Hematopoietic multipotent progenitor cell (in vitro differentiated cells): ENCODE measurements at regions not wholly inside any gene's neighbourhood (a gene's known extent, or its start where the extent isn't known, plus 50 kb on each side); places are given as distances from the start of the nearest gene placed in this dataset.
A peak's percentile ranks its signal among the peaks of the same experiment; 100 is the strongest.

ENCODE experiments used
- DNase-seq, 3 donors: peaks; one replicate each; pipeline ENCODE4 v3.0.0-alpha.2; 2011 to 2015; ENCODE audit warnings: low read depth in 2 of 3, low spot score in 2 of 3

GRCh38 chr12:93197067-93197593 lies 180.6 kb upstream of the NUDT4 start:
- no peak for DNase-seq

GRCh38 chr12:93198086-93198485 lies 179.6 kb upstream of the NUDT4 start:
- no peak for DNase-seq

DNA sequence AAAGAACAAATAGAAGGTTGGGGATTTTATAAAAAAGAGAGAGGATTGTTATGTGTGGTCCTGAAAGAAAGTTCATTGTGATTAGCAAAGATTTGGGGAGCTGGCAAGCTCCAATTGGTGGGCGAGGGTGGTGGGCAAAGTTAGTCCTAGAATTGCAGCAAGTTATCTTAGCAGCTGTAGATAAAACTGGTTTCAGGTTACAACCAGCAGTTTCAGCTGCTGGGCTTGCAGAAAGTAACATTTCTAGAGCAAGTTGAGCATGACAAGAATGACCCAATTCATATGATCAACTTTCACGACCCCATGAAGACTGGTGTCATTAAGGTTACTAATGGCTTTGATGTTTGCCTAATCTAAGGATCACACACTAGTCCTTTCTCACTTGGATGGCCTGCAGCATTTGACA lies 177.9 kb upstream of the NUDT4 start:
- no peak for DNase-seq

- DNase-seq, result no peak
Measured at GRCh38 chr12:93200291-93200917, 177.3 kb upstream of the NUDT4 start.

DNA sequence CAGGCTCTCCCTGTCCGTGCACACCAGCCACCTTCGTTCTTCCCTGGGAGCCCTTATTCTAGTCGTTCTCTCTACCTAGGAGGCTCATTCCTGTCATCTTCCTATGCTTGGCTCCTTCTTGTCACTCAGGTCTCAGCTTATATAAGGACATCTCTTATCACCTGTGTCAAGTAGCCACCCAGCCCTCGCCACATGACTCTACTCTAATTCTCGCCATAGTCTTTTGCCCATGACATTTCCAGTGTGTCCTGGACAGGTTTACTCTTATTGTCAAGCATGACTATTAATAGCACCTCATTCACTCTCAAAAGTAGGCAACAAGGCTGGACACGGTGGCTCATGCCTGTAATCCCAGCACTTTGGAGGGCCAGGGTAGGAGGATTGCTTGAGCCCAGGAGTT lies 175.7 kb upstream of the NUDT4 start:
- DNase-seq, result no peak

DNA sequence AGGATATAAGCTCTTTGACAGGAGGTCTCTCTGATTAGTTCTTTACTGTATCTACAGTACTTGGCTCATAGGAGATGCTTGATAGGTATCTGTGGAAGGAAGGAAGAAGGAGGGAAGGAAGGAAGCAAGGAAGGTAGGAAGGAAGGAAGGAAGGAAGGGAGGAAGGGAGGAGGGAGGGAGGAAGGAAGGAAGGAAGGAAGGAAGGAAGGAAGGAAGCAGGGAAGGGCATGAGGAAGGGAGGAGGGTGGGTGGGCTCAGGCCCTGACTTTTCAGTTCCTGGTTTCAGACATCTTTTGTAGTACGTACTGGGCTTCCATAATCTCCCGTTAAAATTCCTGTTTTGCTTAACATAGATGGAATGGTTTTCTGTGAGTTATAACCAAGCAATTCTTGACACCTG lies 175.0 kb upstream of the NUDT4 start:
- DNase-seq, result no peak

- DNase-seq, result no peak
Measured at GRCh38 chr12:93203361-93203760, 174.4 kb upstream of the NUDT4 start.

DNA sequence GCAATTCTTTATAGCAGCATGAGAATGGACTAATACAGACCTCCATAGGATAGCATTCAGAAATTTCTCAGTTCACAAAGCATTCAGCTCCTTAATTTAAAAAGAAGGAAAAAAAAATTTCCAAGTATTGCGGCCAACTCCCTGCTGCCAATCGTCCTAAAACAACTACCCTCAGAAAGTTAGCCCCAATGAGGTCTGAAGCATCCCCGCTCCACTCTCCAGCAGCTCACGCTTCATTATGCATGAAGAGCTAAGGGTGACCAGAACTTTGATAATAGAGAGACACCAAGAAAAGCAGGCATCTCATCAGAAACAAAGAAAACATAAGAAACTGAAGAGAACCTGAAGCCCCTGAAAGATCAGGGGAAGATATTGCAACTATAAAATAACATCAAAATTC lies 172.8 kb upstream of the NUDT4 start:
- no peak for DNase-seq

DNA sequence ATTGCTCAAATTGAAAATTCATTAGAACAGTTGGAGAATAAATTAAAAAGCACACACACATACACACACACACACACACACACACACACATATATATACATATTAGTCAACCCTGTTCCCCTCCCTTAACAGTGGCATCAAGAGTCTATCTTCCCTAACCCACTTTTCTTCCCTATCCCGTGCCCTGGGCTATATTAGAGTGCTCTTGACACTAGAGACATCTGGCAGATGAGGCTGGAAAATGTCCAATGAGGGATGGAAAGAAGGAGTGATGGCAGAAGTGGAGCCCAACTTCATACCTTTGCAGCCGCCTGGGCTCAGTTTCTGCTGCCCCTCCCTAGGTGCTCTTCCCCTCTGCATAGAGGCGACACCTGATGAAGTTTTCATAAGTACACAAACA lies 172.4 kb upstream of the NUDT4 start:
- DNase-seq, result no peak

- DNase-seq, result no peak
Measured at GRCh38 chr12:93208011-93208410, 169.7 kb upstream of the NUDT4 start.

DNA sequence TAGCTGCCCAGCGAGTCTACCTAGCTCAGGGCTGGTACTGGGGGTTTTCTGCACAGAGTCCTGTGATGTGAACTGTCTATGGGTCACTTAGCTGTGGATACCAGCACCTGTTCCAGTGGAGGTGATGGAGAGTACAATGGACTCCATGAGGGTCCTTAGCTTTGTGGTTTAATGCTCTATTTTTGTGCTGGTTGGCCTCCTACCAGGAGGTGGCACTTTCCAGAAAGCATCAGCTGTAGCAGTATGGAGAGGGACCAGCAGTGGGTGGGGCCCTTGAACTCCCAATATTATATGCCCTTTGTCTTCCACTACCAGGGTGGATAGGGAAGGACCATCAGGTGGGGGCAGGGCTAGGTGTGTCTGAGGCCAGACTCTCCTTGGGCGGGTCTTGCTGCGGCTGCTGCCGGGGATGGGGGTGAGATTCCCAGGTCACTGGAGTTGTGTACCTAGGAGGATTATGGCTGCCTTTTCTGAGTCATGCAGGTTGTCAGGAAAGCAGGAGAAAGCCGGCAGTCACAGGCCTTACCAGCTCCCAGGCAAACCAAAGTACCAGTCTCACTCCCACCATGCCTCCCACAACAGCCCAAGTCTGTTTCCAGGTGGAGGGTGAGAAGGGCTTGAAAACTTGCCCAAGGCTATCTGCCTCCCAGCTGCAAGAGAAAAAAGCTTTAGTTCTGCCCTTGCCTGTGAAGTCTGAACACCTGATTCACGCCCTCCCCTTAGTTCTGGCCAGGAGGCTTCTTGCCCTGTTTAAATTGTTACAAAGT lies 163.0 kb upstream of the NUDT4 start:
- no peak for DNase-seq

DNA sequence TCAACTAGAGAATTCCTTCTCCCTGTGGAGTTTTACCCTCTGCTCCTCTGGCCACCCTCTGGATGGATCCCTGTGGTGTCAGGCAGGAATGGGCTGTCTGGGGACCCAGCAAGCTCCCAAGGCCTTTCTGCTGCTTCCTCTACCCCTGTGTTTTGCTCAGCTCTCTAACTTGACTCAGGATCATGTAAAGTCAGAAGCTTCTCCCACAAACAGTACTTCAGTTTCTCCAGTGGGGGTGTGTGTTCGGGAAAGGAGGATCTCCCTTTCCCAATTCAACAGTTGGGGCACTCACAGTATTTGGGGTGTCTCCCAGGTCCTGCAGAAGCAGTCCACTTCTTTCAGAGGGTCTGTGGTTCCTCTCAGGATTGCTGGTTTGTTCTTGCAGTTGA lies 162.4 kb upstream of the NUDT4 start:
- DNase-seq, result no peak

DNA sequence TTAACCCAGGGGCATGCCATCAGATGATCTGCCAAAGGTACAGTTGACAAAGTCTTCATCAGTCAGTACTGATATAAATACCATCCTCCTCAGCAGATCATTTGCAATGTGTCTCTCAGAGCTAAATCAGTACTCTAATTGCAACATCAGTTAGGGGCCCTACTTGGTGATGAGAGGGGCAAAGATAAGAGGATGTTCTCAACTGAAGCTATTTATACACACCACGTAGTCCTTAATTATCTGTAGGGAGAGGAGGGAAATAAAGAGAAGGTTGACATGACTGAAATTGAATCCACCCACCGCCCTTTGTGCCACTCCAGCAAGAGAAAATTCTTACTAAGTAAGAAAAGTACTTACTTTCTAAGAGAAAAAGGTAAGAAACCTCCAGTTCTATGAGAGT lies 157.8 kb upstream of the NUDT4 start:
- no peak for DNase-seq

GRCh38 chr12:93221841-93222240 lies 155.9 kb upstream of the NUDT4 start:
- DNase-seq, result no peak

DNA sequence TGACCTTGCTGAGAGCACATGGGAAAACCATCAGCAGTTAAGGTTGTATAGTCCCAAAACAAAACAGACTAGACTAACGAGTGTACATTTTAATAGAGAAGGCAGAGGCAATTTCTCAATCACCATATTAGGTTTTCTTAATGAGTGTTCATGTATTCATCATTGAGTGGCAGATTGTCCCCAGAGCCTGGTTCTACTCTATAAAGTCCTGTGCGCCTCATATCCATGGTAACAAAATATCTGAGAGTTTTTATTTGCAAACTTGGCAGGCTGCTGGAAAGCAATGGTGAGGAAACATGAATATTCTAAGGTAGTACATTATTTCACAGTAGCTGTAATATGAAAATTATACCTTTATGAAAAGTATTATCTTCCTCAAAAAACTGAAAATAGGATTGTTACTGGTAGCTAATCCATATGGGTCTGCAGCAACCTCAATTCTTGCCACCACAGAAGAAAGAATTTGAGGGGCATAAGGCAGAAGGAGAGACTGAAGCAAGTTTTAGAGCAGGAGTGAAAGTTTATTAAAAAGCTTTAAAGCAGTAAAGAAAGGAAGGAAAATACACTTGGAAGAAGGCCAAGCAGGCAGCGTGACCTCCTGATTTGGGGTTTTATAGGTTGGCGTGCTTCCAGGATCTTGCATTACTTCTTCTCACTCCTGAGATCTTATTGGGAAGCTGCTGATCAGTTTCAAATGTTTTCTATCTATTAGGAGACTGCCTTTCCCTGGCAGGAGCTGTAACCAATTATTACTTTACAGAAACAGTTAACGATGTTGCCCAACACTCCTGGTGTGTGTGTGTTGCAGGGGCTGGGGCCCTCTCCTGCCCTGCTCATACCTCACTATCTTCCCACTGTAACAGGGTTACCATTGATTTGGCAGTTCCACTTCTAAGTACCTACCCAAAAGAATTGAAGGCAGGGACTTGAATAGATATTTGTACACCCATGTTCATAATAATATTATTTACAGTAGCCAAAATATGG lies 154.0 kb upstream of the NUDT4 start:
- DNase-seq, result peak in 2 of 3 donors; percentile 15 to 37

DNA sequence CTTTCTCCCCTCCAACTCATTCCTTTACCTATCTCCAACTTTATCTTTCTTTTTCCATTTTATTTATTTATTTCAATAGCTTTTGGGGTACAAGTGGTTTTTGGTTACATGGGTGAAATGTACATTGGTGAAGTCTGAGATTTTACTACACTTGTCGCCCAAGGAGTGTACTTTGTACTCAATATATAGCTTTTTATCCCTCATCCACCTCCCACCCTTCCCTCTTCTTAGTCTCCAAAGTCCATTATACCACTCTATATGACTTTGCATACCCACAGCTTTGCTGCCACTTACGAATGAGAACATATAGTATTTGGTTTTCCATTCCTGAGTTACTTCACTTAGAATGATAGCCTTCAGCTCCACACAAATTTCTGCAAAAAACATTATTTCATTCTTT lies 152.6 kb upstream of the NUDT4 start:
- no peak for DNase-seq

- DNase-seq, result no peak
Measured at GRCh38 chr12:93226361-93226760, 151.4 kb upstream of the NUDT4 start.

- no peak for DNase-seq
Measured at GRCh38 chr12:93229494-93230325, 148.0 kb upstream of the NUDT4 start.

GRCh38 chr12:93230326-93230720 lies 147.4 kb upstream of the NUDT4 start:
- DNase-seq, result no peak

DNA sequence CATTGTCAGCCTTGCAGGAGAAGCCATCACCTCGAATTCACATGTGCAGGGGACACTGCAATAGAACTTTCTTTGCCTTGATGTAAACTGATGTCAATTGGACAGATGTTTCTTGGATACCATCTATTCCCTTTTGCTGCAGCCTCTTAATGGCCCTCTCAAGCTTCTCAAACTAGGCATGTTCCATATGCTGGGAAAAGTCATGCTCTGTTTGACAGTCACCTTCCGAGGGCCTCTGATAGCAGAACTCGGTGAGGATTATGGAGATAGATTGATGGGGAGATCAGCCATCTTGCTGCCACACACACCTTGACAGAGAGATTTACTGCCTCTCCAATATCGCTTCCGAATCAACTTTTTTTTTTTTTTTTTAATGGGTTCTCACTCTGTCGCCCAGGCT lies 145.8 kb upstream of the NUDT4 start:
- DNase-seq, result no peak
